Fibroblast of the conjunctiva (primary cell): ENCODE measurements at regions not wholly inside any gene's neighbourhood (a gene's known extent, or its start where the extent isn't known, plus 50 kb on each side); places are given as distances from the start of the nearest gene placed in this dataset.

Experiments
- DNase-seq: peaks from one replicate; pipeline ENCODE4 v3.0.0-alpha.2; 2010; ENCODE audit warnings: low read depth

DNA sequence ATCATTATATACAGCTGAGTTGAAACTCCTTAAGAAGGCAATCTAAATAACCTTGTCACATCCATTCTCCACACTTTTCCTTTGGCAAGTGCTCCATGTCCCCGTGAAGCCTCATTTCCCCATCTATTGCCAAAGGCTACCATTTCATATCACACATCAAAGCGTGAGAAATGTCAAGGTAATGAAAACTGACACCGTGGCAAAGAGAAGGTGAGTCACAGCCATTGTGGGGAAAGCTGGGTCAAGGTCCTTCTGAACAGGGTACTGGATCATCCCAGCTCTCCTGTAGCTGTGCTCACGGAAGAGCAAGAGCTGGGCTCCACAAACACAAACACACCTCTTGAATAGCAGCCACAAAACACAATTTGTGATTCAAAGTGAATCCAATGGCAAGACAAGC lies 58.2 kb upstream of the REG3G start:
- no peak for DNase-seq

GRCh38 chr2:78973630-78974029 lies 51.9 kb upstream of the REG3G start:
- DNase-seq: no peak
